ENCODE measurements at regions not wholly inside any gene's neighbourhood (a gene's known extent, or its start where the extent isn't known, plus 50 kb on each side); places are given as distances from the start of the nearest gene placed in this dataset.

GRCh38 chr21:35843911-35844667 lies 216.2 kb downstream of the SETD4 start:
- DNase-seq (ENCODE audit: low spot score) (no peak), ATAC-seq (no peak), FAIRE-seq (no peak)
- ChIA-PET CTCF (ENCODE audit: low intra/inter-chr PET ratio, low total read pairs) (no interaction called here), POLR2A (no interaction called here)
- no peaks in the 10 kb centered on the region for H3K36me3 ChIP-seq (replicated peaks in 1 of 2; ENCODE audit: control insufficient read depth in 1 of 2, insufficient read depth in 2 of 2, low read length in 2 of 2)
- intact Hi-C loops (cut with micrococcal nuclease; ENCODE audit: unreplicated experiment): loop anchor here (5.0 kb wide), 1 partner anchor 183 kb away; no protein-coding TSS in a partner anchor
- no TSS peak for BruUV-seq (replicated peaks)
- no peaks in the 10 kb centered on the region for H3K4me1 ChIP-seq (ENCODE audit: insufficient read depth, low read length)
- 53% methylated on average over 7 of the region's 7 CpGs for WGBS (ENCODE audit: low lambda C conversion rate)
- no peak overlapping the region for H3K4me2 ChIP-seq (ENCODE audit: low read depth, low read length)
- H3K27me3 ChIP-seq (ENCODE audit: control insufficient read depth in 1 of 2, insufficient read depth in 2 of 2, low read length in 2 of 2): no peaks in the 10 kb centered on the region
- H3K79me2 ChIP-seq (ENCODE audit: insufficient read depth, low read length): no peaks in the 10 kb centered on the region
- no peak overlapping the region for H3K4me3 ChIP-seq (replicated peaks in 1 of 3; ENCODE audit: insufficient read depth in 1 of 3, low read depth in 2 of 3, low read length in 3 of 3)
- no peak overlapping the region for H2AFZ ChIP-seq (ENCODE audit: low read length)
- H4K20me1 ChIP-seq (ENCODE audit: insufficient read depth, low read length): no peaks in the 10 kb centered on the region
- H3K27ac ChIP-seq (ENCODE audit: extremely low read length, insufficient read depth, low read length): no peak overlapping the region
- H3K9ac ChIP-seq (ENCODE audit: insufficient read depth, low read depth, low read length): no peak overlapping the region
- in situ Hi-C loops (cut with HindIII; ENCODE audit: extremely low pct_ligation_motif_present, low pct_unique_long_range_greater_than_20kb): loop anchor here (10.0 to 25.0 kb wide), 2 partner anchors 957 to 1149 kb away; no protein-coding TSS in a partner anchor
- TF ChIP-seq ATRX (CRISPR knock-in tag; IDR thresholded peaks at IDR 0.05; ENCODE audit: borderline replicate concordance): no peak
- TF ChIP-seq, protein P1, sequence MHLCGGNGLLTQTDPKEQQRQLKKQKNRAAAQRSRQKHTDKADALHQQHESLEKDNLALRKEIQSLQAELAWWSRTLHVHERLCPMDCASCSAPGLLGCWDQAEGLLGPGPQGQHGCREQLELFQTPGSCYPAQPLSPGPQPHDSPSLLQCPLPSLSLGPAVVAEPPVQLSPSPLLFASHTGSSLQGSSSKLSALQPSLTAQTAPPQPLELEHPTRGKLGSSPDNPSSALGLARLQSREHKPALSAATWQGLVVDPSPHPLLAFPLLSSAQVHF (CRISPR knock-in tag; IDR thresholded peaks at IDR 0.05): no peak
- no peak for TF ChIP-seq ZNF709 (CRISPR knock-in tag; IDR thresholded peaks at IDR 0.05)
- TF ChIP-seq ZMAT3 (CRISPR knock-in tag; conservative IDR thresholded peaks at IDR 0.05): no peak
- TF ChIP-seq IKZF1 (IDR thresholded peaks at IDR 0.05): no peak
- TF ChIP-seq TEAD3 (CRISPR knock-in tag; optimal IDR thresholded peaks at IDR 0.05; ENCODE audit: borderline replicate concordance): no peak
- no peak for TF ChIP-seq ARID5B (CRISPR knock-in tag; IDR thresholded peaks at IDR 0.05)
- TF ChIP-seq ZFP62 (CRISPR knock-in tag; IDR thresholded peaks at IDR 0.05): no peak
- TF ChIP-seq ZNF264 (CRISPR knock-in tag; IDR thresholded peaks at IDR 0.05): no peak
- TF ChIP-seq NFATC3 (CRISPR knock-in tag; IDR thresholded peaks at IDR 0.05): no peak
- TF ChIP-seq ZNF557 (CRISPR knock-in tag; IDR thresholded peaks at IDR 0.05): no peak
- TF ChIP-seq ZNF343 (CRISPR knock-in tag; IDR thresholded peaks at IDR 0.05): no peak
- TF ChIP-seq ZNF609 (CRISPR knock-in tag; IDR thresholded peaks at IDR 0.05; ENCODE audit: borderline replicate concordance): no peak
- no peak for TF ChIP-seq SALL1 (CRISPR knock-in tag; IDR thresholded peaks at IDR 0.05)
- no peak for TF ChIP-seq ZEB1 (IDR thresholded peaks at IDR 0.05; ENCODE audit: insufficient replicate concordance, low read depth)
- no peak for TF ChIP-seq NCOA1 (CRISPR knock-in tag; IDR thresholded peaks at IDR 0.05)
- no peak for TF ChIP-seq HDAC2 (CRISPR knock-in tag; IDR thresholded peaks at IDR 0.05)
- H3K9me3 ChIP-seq (ENCODE audit: low read length): no peaks in the 10 kb centered on the region

Data from HepG2 (cell line).